Cardiac muscle cell (in vitro differentiated cells and primary cell): ENCODE measurements at regions not wholly inside any gene's neighbourhood (a gene's known extent, or its start where the extent isn't known, plus 50 kb on each side); places are given as distances from the start of the nearest gene placed in this dataset.

Experiments used
- DNase-seq, 2 donors: peaks; one replicate each; pipeline versions ENCODE4 v3.0.0 to v3.0.0-alpha.2; 2010 to 2017; ENCODE audit warnings: low read depth in 1 of 2, low spot score in 1 of 2
- H3K27ac ChIP-seq: fragments of 200-600 bp; sonication (generic); 2 replicates; pipeline ENCODE4 v1.5.1; 2016
- H3K27me3 ChIP-seq: fragments of 200-600 bp; sonication (generic); 2 replicates; pipeline ENCODE4 v1.6.0; 2016; ENCODE audit warnings: control low read depth
- H3K36me3 ChIP-seq: fragments of 200-600 bp; sonication (generic); 2 replicates; pipeline ENCODE4 v1.5.1; 2016; ENCODE audit warnings: control low read depth
- H3K4me1 ChIP-seq: fragments of 200-600 bp; sonication (generic); 2 replicates; pipeline ENCODE4 v1.8.1; 2017; ENCODE audit warnings: low read depth, mild to moderate bottlenecking, mixed run types
- H3K4me3 ChIP-seq: fragments of 200-600 bp; sonication (generic); 2 replicates; pipeline ENCODE4 v1.5.1; 2016; ENCODE audit warnings: mild to moderate bottlenecking
- H3K9me3 ChIP-seq: fragments of 200-600 bp; sonication (generic); 2 replicates; pipeline ENCODE4 v1.5.1; 2017; ENCODE audit warnings: low read depth, mild to moderate bottlenecking, control low read depth
- CTCF ChIP-seq: IDR thresholded peaks from 2 replicates; pipeline ENCODE4 v1.5.1; 2012; ENCODE audit warnings: low read depth, mild to moderate bottlenecking, low read length

GRCh38 chr6:101003075-101003474 is 121.9 kb upstream of the ASCC3 start:
- no peak overlapping the region for H3K4me3 ChIP-seq
- no peak for TF ChIP-seq CTCF
- no peak overlapping the region for H3K27ac ChIP-seq
- H3K27me3 ChIP-seq: no peaks in the 10 kb centered on the region
- no peaks in the 10 kb centered on the region for H3K4me1 ChIP-seq
- no peaks in the 10 kb centered on the region for H3K9me3 ChIP-seq
- no peak for DNase-seq
- no peaks in the 10 kb centered on the region for H3K36me3 ChIP-seq

GRCh38 chr6:101011186-101011585 is 130.1 kb upstream of the ASCC3 start:
- no peak for TF ChIP-seq CTCF
- H3K27me3 ChIP-seq: no peaks in the 10 kb centered on the region
- no peak for DNase-seq
- no peaks in the 10 kb centered on the region for H3K4me1 ChIP-seq
- H3K36me3 ChIP-seq: no peaks in the 10 kb centered on the region
- H3K4me3 ChIP-seq: no peak overlapping the region
- no peaks in the 10 kb centered on the region for H3K9me3 ChIP-seq
- H3K27ac ChIP-seq: no peak overlapping the region

GRCh38 chr6:101013612-101014195 is 132.6 kb upstream of the ASCC3 start:
- no peak for TF ChIP-seq CTCF
- H3K4me3 ChIP-seq: no peak overlapping the region
- no peak for DNase-seq

GRCh38 chr6:101015541-101015940 is 134.4 kb upstream of the ASCC3 start:
- H3K4me1 ChIP-seq: no peaks in the 10 kb centered on the region
- H3K27ac ChIP-seq: no peak overlapping the region
- H3K9me3 ChIP-seq: no peaks in the 10 kb centered on the region
- no peak overlapping the region for H3K4me3 ChIP-seq
- H3K36me3 ChIP-seq: no peaks in the 10 kb centered on the region
- no peak for DNase-seq
- H3K27me3 ChIP-seq: no peaks in the 10 kb centered on the region
- TF ChIP-seq CTCF: no peak

More at GRCh38 chr6:101013612-101014195, 132.6 kb upstream of the ASCC3 start:
- H3K36me3 ChIP-seq: no peaks in the 10 kb centered on the region
- no peaks in the 10 kb centered on the region for H3K9me3 ChIP-seq
- H3K27me3 ChIP-seq: no peaks in the 10 kb centered on the region
- H3K27ac ChIP-seq: no peak overlapping the region
- no peaks in the 10 kb centered on the region for H3K4me1 ChIP-seq

GRCh38 chr6:101016163-101016562 is 135.0 kb upstream of the ASCC3 start:
- Histone ChIP-seq H3K4me3 (no peak overlapping the region), H3K27me3 (no peaks in the 10 kb centered on the region), H3K9me3 (no peaks in the 10 kb centered on the region), H3K27ac (no peak overlapping the region), H3K36me3 (no peaks in the 10 kb centered on the region), H3K4me1 (no peaks in the 10 kb centered on the region)
- TF ChIP-seq CTCF: no peak
- DNase-seq: no peak

- H3K36me3 ChIP-seq: no peaks in the 10 kb centered on the region
- H3K9me3 ChIP-seq: no peaks in the 10 kb centered on the region
- DNase-seq: no peak
- no peaks in the 10 kb centered on the region for H3K27me3 ChIP-seq
- no peak for TF ChIP-seq CTCF
- no peak overlapping the region for H3K27ac ChIP-seq
- no peak overlapping the region for H3K4me3 ChIP-seq
- H3K4me1 ChIP-seq: no peaks in the 10 kb centered on the region
Observed at GRCh38 chr6:101018157-101018556, 137.0 kb upstream of the ASCC3 start.
